PC-3 (cell line): ENCODE measurements at regions not wholly inside any gene's neighbourhood (a gene's known extent, or its start where the extent isn't known, plus 50 kb on each side); places are given as distances from the start of the nearest gene placed in this dataset.

Source experiments
- ATAC-seq: fragments of 200-7000 bp; cut with Tn5 transposase; 2 replicates; pipeline ENCODE4 v1.9.1; 2020; ENCODE audit warnings: mild to moderate bottlenecking, moderate library complexity
- BruUV-seq: library from RNA; stranded (reverse); fragments of 400-500 nt; replicated peaks from 2 replicates; lab custom pipeline; 2021; lab: Mats Ljungman, UMichigan
- CTCF ChIA-PET: fragments of 300-600 bp; sonication (Branson Sonifier 250); formaldehyde crosslinking; loops from one replicate; lab custom pipeline; 2022; ENCODE audit warnings: antibody characterized with exemption; lab: Charles Lee
- POLR2A ChIA-PET: fragments of 300-600 bp; sonication (Branson Sonifier 250); formaldehyde crosslinking; loops from one replicate; lab custom pipeline; 2022; ENCODE audit warnings: antibody characterized with exemption; ENCODE audit not compliant: unreplicated experiment; lab: Charles Lee
- DNase-seq: peaks from one replicate; pipeline ENCODE4 v3.0.0-alpha.2; 2015
- H2AFZ ChIP-seq: fragments of 300-600 bp; sonication (generic); 2 replicates; pipeline ENCODE4 v1.6.0; 2016; ENCODE audit warnings: antibody characterized with exemption, low read length
- H3F3A ChIP-seq: fragments of 300-600 bp; sonication (generic); one replicate; pipeline ENCODE4 v1.6.0; 2017; ENCODE audit warnings: antibody characterized with exemption, low read length, control low read depth, mild to moderate bottlenecking; ENCODE audit not compliant: unreplicated experiment
- H3K27ac ChIP-seq: fragments of 300-600 bp; sonication (generic); 2 replicates; pipeline ENCODE4 v1.5.1; 2016; ENCODE audit warnings: mild to moderate bottlenecking, low read length
- H3K27me3 ChIP-seq: fragments of 300-600 bp; sonication (generic); 2 replicates; pipeline ENCODE4 v1.6.1; 2016; ENCODE audit warnings: low read length, mixed read lengths
- H3K36me3 ChIP-seq: fragments of 300-600 bp; sonication (generic); 2 replicates; pipeline ENCODE4 v1.6.1; 2016; ENCODE audit warnings: low read depth, mixed run types, low read length, mixed read lengths
- H3K4me1 ChIP-seq: fragments of 300-600 bp; sonication (generic); 2 replicates; pipeline ENCODE4 v1.5.1; 2016; ENCODE audit warnings: low read length; ENCODE audit not compliant: insufficient read depth
- H3K4me2 ChIP-seq: fragments of 300-600 bp; sonication (generic); 2 replicates; pipeline ENCODE4 v1.6.0; 2016; ENCODE audit warnings: low read length
- H3K4me3 ChIP-seq: fragments of 300-600 bp; sonication (generic); 2 replicates; pipeline ENCODE4 v1.5.1; 2016; ENCODE audit warnings: mild to moderate bottlenecking, low read length, mixed read lengths
- H3K79me2 ChIP-seq: fragments of 300-600 bp; sonication (generic); 2 replicates; pipeline ENCODE4 v1.6.1; 2017; ENCODE audit warnings: low read length, mixed read lengths
- H3K9ac ChIP-seq: fragments of 300-600 bp; sonication (generic); 2 replicates; pipeline ENCODE4 v1.6.0; 2016; ENCODE audit warnings: mild to moderate bottlenecking, low read length
- H3K9me2 ChIP-seq: fragments of 300-600 bp; sonication (generic); replicated peaks from 2 replicates; pipeline ENCODE4 v1.6.1; 2016; ENCODE audit warnings: mixed run types, low read length, mixed read lengths
- H3K9me3 ChIP-seq: fragments of 300-600 bp; sonication (generic); 2 replicates; pipeline ENCODE4 v1.6.1; 2016; ENCODE audit warnings: low read length, mixed read lengths
- H4K20me1 ChIP-seq: fragments of 300-600 bp; sonication (generic); 2 replicates; pipeline ENCODE4 v1.6.1; 2016; ENCODE audit warnings: low read length, mixed read lengths
- CTCF ChIP-seq: fragments of 300-600 bp; sonication (generic); conservative IDR thresholded peaks from 2 replicates; pipeline ENCODE4 v1.5.1; 2017; ENCODE audit warnings: antibody characterized with exemption, low read depth, mild to moderate bottlenecking, low read length
- EZH2 ChIP-seq: fragments of 300-600 bp; sonication (generic); IDR thresholded peaks from one replicate; pipeline ENCODE4 v1.6.1; 2017; ENCODE audit warnings: antibody characterized with exemption, mild to moderate bottlenecking, low read length; ENCODE audit not compliant: unreplicated experiment
- EZH2phosphoT487 ChIP-seq: fragments of 300-600 bp; sonication (generic); IDR thresholded peaks from 2 replicates; pipeline ENCODE4 v1.6.1; 2018; ENCODE audit warnings: mild to moderate bottlenecking, antibody characterized with exemption, low read length, borderline replicate concordance
- intact Hi-C: fragments of 100-400 bp; cut with micrococcal nuclease; formaldehyde crosslinking; loops from 2 replicates; pipeline ENCODE4 v1.9.0; 2023

GRCh38 chr18:29157057-29157780 lies 980.3 kb upstream of the CDH2 start:
- no peaks in the 10 kb centered on the region for H4K20me1 ChIP-seq
- H3K27ac ChIP-seq, result peak overlapping the region; percentile 95
- no peaks in the 10 kb centered on the region for H3K36me3 ChIP-seq
- peaks cover 70% of the 10 kb centered on the region for H3K4me1 ChIP-seq
- peak overlapping the region; percentile 67 for H3K9ac ChIP-seq
- no peaks in the 10 kb centered on the region for H3K79me2 ChIP-seq
- ATAC-seq, result peak; percentile 48
- BruUV-seq, result no TSS peak
- intact Hi-C loops, result loop anchor here (5.0 to 10.0 kb wide), 4 partner anchors 220 to 1045 kb away; partner anchors contain the start of gene CDH2
- no peak overlapping the region for H2AFZ ChIP-seq
- no peaks in the 10 kb centered on the region for H3K9me3 ChIP-seq
- CTCF ChIA-PET, result no interaction called here
- DNase-seq, result peak; percentile 89
- H3K9me2 ChIP-seq, result no peaks in the 10 kb centered on the region
- H3K4me2 ChIP-seq, result peak overlapping the region; percentile 74
- TF ChIP-seq CTCF (no peak), EZH2 (no peak), EZH2phosphoT487 (no peak)
- H3F3A ChIP-seq, result peaks cover 9% of the 10 kb centered on the region
- POLR2A ChIA-PET, result no interaction called here
- peak overlapping the region; percentile 47 for H3K4me3 ChIP-seq
- no peaks in the 10 kb centered on the region for H3K27me3 ChIP-seq

GRCh38 chr18:29156531-29156930 lies 979.6 kb upstream of the CDH2 start:
- H3K4me1 ChIP-seq, result peaks cover 64% of the 10 kb centered on the region
- ATAC-seq, result no peak
- H3K4me2 ChIP-seq, result peak overlapping the region; percentile 74
- no peak overlapping the region for H2AFZ ChIP-seq
- peak overlapping the region; percentile 47 for H3K4me3 ChIP-seq
- CTCF ChIA-PET, result no interaction called here
- peak overlapping the region; percentile 95 for H3K27ac ChIP-seq
- BruUV-seq, result no TSS peak
- POLR2A ChIA-PET, result no interaction called here
- TF ChIP-seq EZH2phosphoT487 (no peak), CTCF (no peak), EZH2 (no peak)
- no peaks in the 10 kb centered on the region for H3K9me2 ChIP-seq
- H3K36me3 ChIP-seq, result no peaks in the 10 kb centered on the region
- H4K20me1 ChIP-seq, result no peaks in the 10 kb centered on the region
- intact Hi-C loops, result loop anchor here (5.0 to 10.0 kb wide), 4 partner anchors 221 to 1044 kb away; partner anchors contain the start of gene CDH2
- H3K9ac ChIP-seq, result peak overlapping the region; percentile 67
- H3K9me3 ChIP-seq, result no peaks in the 10 kb centered on the region
- peaks cover 9% of the 10 kb centered on the region for H3F3A ChIP-seq
- H3K27me3 ChIP-seq, result no peaks in the 10 kb centered on the region
- no peaks in the 10 kb centered on the region for H3K79me2 ChIP-seq
- DNase-seq, result peak; percentile 11
